ENCODE measurements at regions not wholly inside any gene's neighbourhood (a gene's known extent, or its start where the extent isn't known, plus 50 kb on each side); places are given as distances from the start of the nearest gene placed in this dataset.

- H3K27ac ChIP-seq (replicated peaks; ENCODE audit: low read length): no peak overlapping the region
- no peak overlapping the region for H3K9ac ChIP-seq (ENCODE audit: low read depth, low read length, poor library complexity)
- H4K8ac ChIP-seq (ENCODE audit: low read depth, low read length): no peak overlapping the region
- H2AFZ ChIP-seq (ENCODE audit: low read length): no peak overlapping the region
- peak overlapping the region; percentile 27 for H3K23ac ChIP-seq (ENCODE audit: low read depth, low read length, poor library complexity)
- H2BK5ac ChIP-seq (ENCODE audit: low read length): no peak overlapping the region
- H2BK15ac ChIP-seq (ENCODE audit: low read length): no peak overlapping the region
- no peak overlapping the region for H3K4me3 ChIP-seq (ENCODE audit: low read length in 2 of 2)
- H2BK120ac ChIP-seq (ENCODE audit: low read depth, low read length): no peak overlapping the region
- H3K9me3 ChIP-seq (replicated peaks in 1 of 2; ENCODE audit: control insufficient read depth in 2 of 2, insufficient read depth in 1 of 2, low read depth in 1 of 2, low read length in 2 of 2): peaks cover 0 to 3% of the 10 kb centered on the region in 2 donors
- H3K36me3 ChIP-seq (replicated peaks in 1 of 2; ENCODE audit: control insufficient read depth in 2 of 2, insufficient read depth in 2 of 2, low read length in 2 of 2): no peaks in the 10 kb centered on the region
- no CpG with 5 or more reads among the region's 11 CpGs for whole genome bisulfite sequencing, 2 donors (ENCODE audit: extremely low coverage in 2 of 2, insufficient read length in 2 of 2, insufficient replicate concordance in 1 of 2)
- no peak overlapping the region for H3K18ac ChIP-seq (ENCODE audit: low read length)
- no peak overlapping the region for H3K4ac ChIP-seq (ENCODE audit: low read length)
- no peaks in the 10 kb centered on the region for H3K27me3 ChIP-seq (ENCODE audit: control insufficient read depth in 3 of 3, insufficient read depth in 3 of 3, low read depth in 1 of 3, low read length in 3 of 3)
- H3K4me2 ChIP-seq (ENCODE audit: insufficient read depth, low read length, poor library complexity, severe bottlenecking): no peak overlapping the region
- H3K14ac ChIP-seq (ENCODE audit: low read length): no peak overlapping the region
- peak overlapping the region; percentile 65 for H2AK5ac ChIP-seq (ENCODE audit: low read depth, low read length)
- no peak overlapping the region for H4K91ac ChIP-seq (ENCODE audit: low read depth, low read length, poor library complexity)
- no peak for DNase-seq (ENCODE audit: low spot score)
- no peak overlapping the region for H2BK12ac ChIP-seq (ENCODE audit: low read length)
- H3K79me1 ChIP-seq (ENCODE audit: low read depth, low read length): peaks cover 4% of the 10 kb centered on the region
- peaks cover 0 to 7% of the 10 kb centered on the region in 2 donors for H3K4me1 ChIP-seq (ENCODE audit: control insufficient read depth in 2 of 2, insufficient read depth in 1 of 2, low read depth in 1 of 2, low read length in 2 of 2)
Measured at GRCh38 chr16:86708431-86708830, 130.1 kb downstream of the FOXL1 start.

- no peak overlapping the region for H3K9ac ChIP-seq (ENCODE audit: low read depth, low read length, poor library complexity)
- no peak overlapping the region for H3K14ac ChIP-seq (ENCODE audit: low read length)
- H2BK5ac ChIP-seq (ENCODE audit: low read length): no peak overlapping the region
- H4K91ac ChIP-seq (ENCODE audit: low read depth, low read length, poor library complexity): no peak overlapping the region
- H3K18ac ChIP-seq (ENCODE audit: low read length): no peak overlapping the region
- DNase-seq (ENCODE audit: low spot score): no peak
- no peak overlapping the region for H2BK120ac ChIP-seq (ENCODE audit: low read depth, low read length)
- H3K27me3 ChIP-seq (ENCODE audit: control insufficient read depth in 3 of 3, insufficient read depth in 3 of 3, low read depth in 1 of 3, low read length in 3 of 3): no peaks in the 10 kb centered on the region
- H2AK5ac ChIP-seq (ENCODE audit: low read depth, low read length): no peak overlapping the region
- no CpG with 5 or more reads among the region's 3 CpGs for WGBS, 2 donors (ENCODE audit: extremely low coverage in 2 of 2, insufficient read length in 2 of 2, insufficient replicate concordance in 1 of 2)
- H2BK15ac ChIP-seq (ENCODE audit: low read length): no peak overlapping the region
- H2AFZ ChIP-seq (ENCODE audit: low read length): no peak overlapping the region
- no peak overlapping the region for H4K8ac ChIP-seq (ENCODE audit: low read depth, low read length)
- no peak overlapping the region for H3K27ac ChIP-seq (replicated peaks; ENCODE audit: low read length)
- H3K4me3 ChIP-seq (ENCODE audit: low read length in 2 of 2): no peak overlapping the region
- H2BK12ac ChIP-seq (ENCODE audit: low read length): no peak overlapping the region
- no peak overlapping the region for H3K4ac ChIP-seq (ENCODE audit: low read length)
- no peak overlapping the region for H3K23ac ChIP-seq (ENCODE audit: low read depth, low read length, poor library complexity)
- no peak overlapping the region for H3K4me2 ChIP-seq (ENCODE audit: insufficient read depth, low read length, poor library complexity, severe bottlenecking)
- peaks cover 0 to 7% of the 10 kb centered on the region in 2 donors for H3K4me1 ChIP-seq (ENCODE audit: control insufficient read depth in 2 of 2, insufficient read depth in 1 of 2, low read depth in 1 of 2, low read length in 2 of 2)
- H3K9me3 ChIP-seq (replicated peaks in 1 of 2; ENCODE audit: control insufficient read depth in 2 of 2, insufficient read depth in 1 of 2, low read depth in 1 of 2, low read length in 2 of 2): peaks cover 0 to 3% of the 10 kb centered on the region in 2 donors
- H3K79me1 ChIP-seq (ENCODE audit: low read depth, low read length): peaks cover 4% of the 10 kb centered on the region
- H3K36me3 ChIP-seq (replicated peaks in 1 of 2; ENCODE audit: control insufficient read depth in 2 of 2, insufficient read depth in 2 of 2, low read length in 2 of 2): no peaks in the 10 kb centered on the region
Measured at GRCh38 chr16:86709103-86709502, 130.8 kb downstream of the FOXL1 start.

- peak overlapping the region; percentile 63 for H2BK15ac ChIP-seq (ENCODE audit: low read length)
- peak overlapping the region; percentile 84 for H3K18ac ChIP-seq (ENCODE audit: low read length)
- no peak for DNase-seq (ENCODE audit: low spot score)
- no peak overlapping the region for H3K4me2 ChIP-seq (ENCODE audit: insufficient read depth, low read length, poor library complexity, severe bottlenecking)
- peaks cover 0 to 7% of the 10 kb centered on the region in 2 donors for H3K4me1 ChIP-seq (ENCODE audit: control insufficient read depth in 2 of 2, insufficient read depth in 1 of 2, low read depth in 1 of 2, low read length in 2 of 2)
- WGBS, 2 donors (ENCODE audit: extremely low coverage in 2 of 2, insufficient read length in 2 of 2, insufficient replicate concordance in 1 of 2): no CpG with 5 or more reads among the region's 31 CpGs
- no peak overlapping the region for H4K91ac ChIP-seq (ENCODE audit: low read depth, low read length, poor library complexity)
- H2AK5ac ChIP-seq (ENCODE audit: low read depth, low read length): peak overlapping the region; percentile 57
- no peaks in the 10 kb centered on the region for H3K36me3 ChIP-seq (replicated peaks in 1 of 2; ENCODE audit: control insufficient read depth in 2 of 2, insufficient read depth in 2 of 2, low read length in 2 of 2)
- H3K14ac ChIP-seq (ENCODE audit: low read length): no peak overlapping the region
- no peaks in the 10 kb centered on the region for H3K27me3 ChIP-seq (ENCODE audit: control insufficient read depth in 3 of 3, insufficient read depth in 3 of 3, low read depth in 1 of 3, low read length in 3 of 3)
- H3K4ac ChIP-seq (ENCODE audit: low read length): no peak overlapping the region
- peak overlapping the region; percentile 63 for H2BK12ac ChIP-seq (ENCODE audit: low read length)
- peaks cover 0 to 3% of the 10 kb centered on the region in 2 donors for H3K9me3 ChIP-seq (replicated peaks in 1 of 2; ENCODE audit: control insufficient read depth in 2 of 2, insufficient read depth in 1 of 2, low read depth in 1 of 2, low read length in 2 of 2)
- no peak overlapping the region for H2BK120ac ChIP-seq (ENCODE audit: low read depth, low read length)
- H3K79me1 ChIP-seq (ENCODE audit: low read depth, low read length): peaks cover 4% of the 10 kb centered on the region
- H4K8ac ChIP-seq (ENCODE audit: low read depth, low read length): no peak overlapping the region
- peak overlapping the region; percentile 59 for H3K23ac ChIP-seq (ENCODE audit: low read depth, low read length, poor library complexity)
- H2BK5ac ChIP-seq (ENCODE audit: low read length): no peak overlapping the region
- no peak overlapping the region for H3K9ac ChIP-seq (ENCODE audit: low read depth, low read length, poor library complexity)
- H3K4me3 ChIP-seq (ENCODE audit: low read length in 2 of 2): peak overlapping the region in 1 of 2 donors; percentile 17
- no peak overlapping the region for H2AFZ ChIP-seq (ENCODE audit: low read length)
- no peak overlapping the region for H3K27ac ChIP-seq (replicated peaks; ENCODE audit: low read length)
Measured at GRCh38 chr16:86709902-86710601, 131.7 kb downstream of the FOXL1 start.

DNA sequence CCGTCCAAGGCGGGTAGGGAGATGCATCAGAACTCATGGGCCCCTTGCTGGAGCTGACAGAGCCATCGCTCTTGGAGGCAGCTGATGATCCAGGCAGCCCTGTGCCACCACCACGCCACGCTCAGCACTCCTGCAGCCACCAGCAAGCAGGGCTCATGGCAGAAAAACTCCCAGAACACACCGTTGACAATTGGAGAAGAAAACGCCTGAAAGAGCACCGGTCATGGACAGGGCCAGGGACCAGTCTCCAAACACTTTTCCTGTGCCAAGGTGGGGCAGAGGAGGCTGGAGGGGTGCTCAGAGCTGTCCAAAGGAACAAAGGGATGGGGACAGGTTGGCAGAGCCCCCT, 132.2 kb downstream of the FOXL1 start:
- Histone ChIP-seq H4K8ac (ENCODE audit: low read depth, low read length) (no peak overlapping the region), H2AK5ac (ENCODE audit: low read depth, low read length) (peak overlapping the region; percentile 57), H3K9ac (ENCODE audit: low read depth, low read length, poor library complexity) (no peak overlapping the region), H3K23ac (ENCODE audit: low read depth, low read length, poor library complexity) (peak overlapping the region; percentile 59), H2BK120ac (ENCODE audit: low read depth, low read length) (no peak overlapping the region), H2BK15ac (ENCODE audit: low read length) (peak overlapping the region; percentile 63), H2BK5ac (ENCODE audit: low read length) (no peak overlapping the region), H3K9me3 (replicated peaks in 1 of 2; ENCODE audit: control insufficient read depth in 2 of 2, insufficient read depth in 1 of 2, low read depth in 1 of 2, low read length in 2 of 2) (peaks cover 0 to 3% of the 10 kb centered on the region in 2 donors), H3K79me1 (ENCODE audit: low read depth, low read length) (peaks cover 4% of the 10 kb centered on the region), H3K36me3 (replicated peaks in 1 of 2; ENCODE audit: control insufficient read depth in 2 of 2, insufficient read depth in 2 of 2, low read length in 2 of 2) (no peaks in the 10 kb centered on the region), H4K91ac (ENCODE audit: low read depth, low read length, poor library complexity) (no peak overlapping the region), H3K27me3 (ENCODE audit: control insufficient read depth in 3 of 3, insufficient read depth in 3 of 3, low read depth in 1 of 3, low read length in 3 of 3) (no peaks in the 10 kb centered on the region), H2AFZ (ENCODE audit: low read length) (no peak overlapping the region), H3K4me3 (ENCODE audit: low read length in 2 of 2) (peak overlapping the region in 1 of 2 donors; percentile 17), H3K4me1 (ENCODE audit: control insufficient read depth in 2 of 2, insufficient read depth in 1 of 2, low read depth in 1 of 2, low read length in 2 of 2) (peaks cover 0 to 7% of the 10 kb centered on the region in 2 donors), H3K4ac (ENCODE audit: low read length) (no peak overlapping the region), H3K18ac (ENCODE audit: low read length) (peak overlapping the region; percentile 84), H2BK12ac (ENCODE audit: low read length) (no peak overlapping the region), H3K14ac (ENCODE audit: low read length) (no peak overlapping the region), H3K4me2 (ENCODE audit: insufficient read depth, low read length, poor library complexity, severe bottlenecking) (no peak overlapping the region), H3K27ac (replicated peaks; ENCODE audit: low read length) (no peak overlapping the region)
- WGBS, 2 donors (ENCODE audit: extremely low coverage in 2 of 2, insufficient read length in 2 of 2, insufficient replicate concordance in 1 of 2): no CpG with 5 or more reads among the region's 8 CpGs
- DNase-seq (ENCODE audit: low spot score): no peak
